Dendritic cell treated with granulocyte-macrophage colony-stimulating factor and Interleukin-4, amounts not matched to agents 40 ng/mL and 50 ng/mL, for 4 days (primary cell): ENCODE measurements at regions not wholly inside any gene's neighbourhood (a gene's known extent, or its start where the extent isn't known, plus 50 kb on each side); places are given as distances from the start of the nearest gene placed in this dataset.

Source experiments
- H3K27ac Mint-ChIP-seq: one replicate; pipeline ENCODE4 v1.8.0; 2022; ENCODE audit warnings: mild to moderate bottlenecking, mixed read lengths
- H3K27me3 Mint-ChIP-seq: one replicate; pipeline ENCODE4 v1.8.0; 2022; ENCODE audit warnings: mild to moderate bottlenecking, mixed read lengths
- H3K36me3 Mint-ChIP-seq: one replicate; pipeline ENCODE4 v1.8.0; 2022; ENCODE audit warnings: low read depth, mixed read lengths
- H3K4me1 Mint-ChIP-seq: one replicate; pipeline ENCODE4 v1.8.0; 2022; ENCODE audit warnings: low read depth, mixed read lengths
- H3K4me3 Mint-ChIP-seq: one replicate; pipeline ENCODE4 v1.8.0; 2022; ENCODE audit warnings: mild to moderate bottlenecking, moderate library complexity, mixed read lengths
- H3K9me3 Mint-ChIP-seq: one replicate; pipeline ENCODE4 v1.8.0; 2022; ENCODE audit warnings: mixed read lengths
- intact Hi-C: fragments of 100-400 bp; cut with micrococcal nuclease; formaldehyde crosslinking; loops from one replicate; pipeline ENCODE4 v1.15.0; 2022

- Mint-ChIP-seq H3K36me3 (no peaks in the 10 kb centered on the region), H3K4me3 (no peak overlapping the region), H3K27ac (no peak overlapping the region), H3K4me1 (peaks cover 11% of the 10 kb centered on the region), H3K9me3 (no peaks in the 10 kb centered on the region), H3K27me3 (peaks cover 3% of the 10 kb centered on the region)
- intact Hi-C loops: no loop called here
Observed at GRCh38 chr13:30564489-30564888, 53.2 kb upstream of the USPL1 start.

DNA sequence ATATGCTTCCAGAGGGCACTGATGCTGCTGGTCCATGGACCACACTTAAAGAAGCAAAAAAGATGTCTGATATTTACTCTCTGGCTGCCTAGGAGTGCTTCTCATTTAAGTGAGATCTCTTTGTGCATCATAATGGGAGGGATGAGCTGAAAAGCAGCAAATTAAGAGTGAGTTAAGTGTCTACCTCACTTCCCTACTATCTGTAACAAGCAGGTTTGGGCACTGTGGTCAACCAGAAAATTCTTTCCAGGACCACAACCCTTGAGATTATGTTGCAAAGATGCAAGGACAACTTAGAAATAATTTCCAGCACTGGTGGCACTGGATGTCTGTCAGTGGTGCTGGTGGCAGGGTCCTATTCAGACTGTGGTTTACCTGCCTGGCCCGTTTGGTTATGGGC lies 52.1 kb upstream of the USPL1 start:
- Mint-ChIP-seq H3K4me1 (peaks cover 18% of the 10 kb centered on the region), H3K27me3 (peaks cover 3% of the 10 kb centered on the region), H3K4me3 (no peak overlapping the region), H3K27ac (no peak overlapping the region), H3K9me3 (no peaks in the 10 kb centered on the region), H3K36me3 (no peaks in the 10 kb centered on the region)
- intact Hi-C loops: no loop called here

GRCh38 chr13:30567072-30567471 lies 50.6 kb upstream of the USPL1 start:
- no peak overlapping the region for H3K27ac Mint-ChIP-seq
- H3K4me3 Mint-ChIP-seq: no peak overlapping the region
- no peaks in the 10 kb centered on the region for H3K36me3 Mint-ChIP-seq
- intact Hi-C loops: no loop called here
- H3K27me3 Mint-ChIP-seq: no peaks in the 10 kb centered on the region
- H3K4me1 Mint-ChIP-seq: peaks cover 18% of the 10 kb centered on the region
- H3K9me3 Mint-ChIP-seq: no peaks in the 10 kb centered on the region
